Activated T-cell treated with anti-CD3 and anti-CD28 coated beads for 24 hours (primary cell): ENCODE measurements at regions not wholly inside any gene's neighbourhood (a gene's known extent, or its start where the extent isn't known, plus 50 kb on each side); places are given as distances from the start of the nearest gene placed in this dataset.
"Not testable (repeated sequence)": the region's sequence is repeated elsewhere in the genome, so short reads cannot be mapped to it uniquely, and the experiment has no call there.

Experiments
- DNase-seq: peaks from one replicate; pipeline ENCODE4 v3.0.0-alpha.2; 2020; ENCODE audit warnings: low read depth

GRCh38 chr12:89856431-89856830 lies 147.8 kb upstream of the ATP2B1 start:
- DNase-seq = no peak

DNA sequence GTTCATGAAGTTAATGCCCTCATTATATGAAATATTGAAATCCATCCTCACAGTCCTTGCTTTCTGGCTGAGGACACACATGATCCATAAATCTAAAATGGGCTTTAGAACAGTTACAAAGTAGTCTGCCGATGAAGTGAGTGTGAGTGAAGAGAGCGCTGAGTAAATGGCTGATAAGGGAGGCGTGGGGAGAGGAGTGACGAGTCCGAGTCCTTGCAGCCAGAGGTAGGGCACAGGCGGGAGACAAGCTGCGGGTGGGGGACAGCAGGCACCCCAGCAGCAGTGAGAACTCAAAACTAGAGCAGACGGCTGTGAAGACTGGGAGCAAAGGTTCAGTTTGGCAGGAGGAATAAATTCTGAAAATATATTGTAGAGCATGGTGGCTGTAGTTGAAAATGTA lies 140.1 kb upstream of the ATP2B1 start:
- DNase-seq = no peak

DNA sequence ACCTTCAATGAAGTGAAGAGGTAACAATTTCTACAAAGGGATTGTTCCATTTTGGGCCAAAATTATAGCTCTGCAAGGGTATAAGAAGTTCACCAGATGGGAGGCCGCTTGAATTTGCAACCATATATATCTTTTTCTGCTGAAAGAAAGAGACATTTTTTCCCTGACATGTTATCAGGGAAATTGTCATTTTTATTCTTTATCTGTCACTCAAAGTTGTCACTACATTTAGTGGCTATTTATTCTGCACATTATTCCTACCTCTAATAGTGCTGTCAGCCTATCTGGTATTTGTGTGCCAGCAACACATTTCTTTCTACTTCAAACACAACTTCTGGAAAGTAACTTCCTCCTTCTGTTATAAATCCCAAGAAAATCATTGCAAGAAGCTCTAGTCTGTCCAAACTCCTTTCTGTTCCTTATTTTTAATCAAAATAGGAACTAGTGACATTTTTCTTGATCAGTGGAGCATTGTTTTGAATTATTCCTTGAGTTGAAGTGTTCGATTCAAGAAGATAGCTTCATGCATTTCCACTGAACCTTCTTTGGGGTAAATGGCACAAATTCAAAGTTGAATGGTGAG lies 137.9 kb upstream of the ATP2B1 start:
- no peak for DNase-seq

- DNase-seq = no peak
Observed at GRCh38 chr12:89845767-89846166, 137.1 kb upstream of the ATP2B1 start.

GRCh38 chr12:89845366-89845765 lies 136.7 kb upstream of the ATP2B1 start:
- DNase-seq = no peak

DNA sequence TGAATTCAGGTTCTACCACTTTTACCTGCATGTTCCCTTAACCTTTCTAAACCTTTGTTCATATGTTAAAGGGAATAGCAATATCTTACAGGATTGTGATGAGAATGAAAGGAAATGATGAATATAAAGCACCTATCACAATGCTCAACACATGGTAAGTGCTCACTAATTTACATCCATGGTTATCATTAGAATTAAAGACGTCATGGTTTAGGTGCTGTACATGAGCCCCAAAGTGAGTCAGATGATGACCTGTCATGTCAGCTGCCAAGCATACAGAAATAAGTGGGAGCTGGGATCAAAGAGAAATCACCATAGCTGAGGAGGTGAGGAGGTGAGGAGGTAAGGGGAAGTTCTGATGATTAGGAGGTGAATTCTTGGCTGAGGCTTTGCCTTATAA lies 135.9 kb upstream of the ATP2B1 start:
- DNase-seq = no peak

- DNase-seq = no peak
Observed at GRCh38 chr12:89840162-89840922, 131.7 kb upstream of the ATP2B1 start.

GRCh38 chr12:89839444-89839843 lies 130.8 kb upstream of the ATP2B1 start:
- no peak for DNase-seq

DNA sequence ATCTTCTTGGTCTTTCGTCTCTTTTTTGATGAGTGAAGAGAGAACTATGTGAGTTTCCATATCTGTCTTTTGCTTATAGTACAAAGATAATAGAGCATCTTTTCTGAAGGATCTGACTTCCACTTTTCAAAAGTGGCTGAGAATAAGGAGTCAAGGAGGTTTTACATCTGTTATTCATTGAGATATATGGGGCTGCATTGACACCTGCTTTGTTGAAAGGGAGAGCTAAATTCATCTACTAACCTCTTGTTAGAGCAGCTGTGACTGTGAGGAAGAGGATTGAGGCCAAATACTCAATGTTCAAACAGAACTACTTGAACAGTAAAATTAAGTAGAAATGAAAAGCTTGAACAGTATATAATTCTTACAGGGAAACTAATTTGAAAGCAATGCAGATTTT lies 130.2 kb upstream of the ATP2B1 start:
- DNase-seq = no peak

GRCh38 chr12:89836026-89836425 lies 127.4 kb upstream of the ATP2B1 start:
- no peak for DNase-seq

DNA sequence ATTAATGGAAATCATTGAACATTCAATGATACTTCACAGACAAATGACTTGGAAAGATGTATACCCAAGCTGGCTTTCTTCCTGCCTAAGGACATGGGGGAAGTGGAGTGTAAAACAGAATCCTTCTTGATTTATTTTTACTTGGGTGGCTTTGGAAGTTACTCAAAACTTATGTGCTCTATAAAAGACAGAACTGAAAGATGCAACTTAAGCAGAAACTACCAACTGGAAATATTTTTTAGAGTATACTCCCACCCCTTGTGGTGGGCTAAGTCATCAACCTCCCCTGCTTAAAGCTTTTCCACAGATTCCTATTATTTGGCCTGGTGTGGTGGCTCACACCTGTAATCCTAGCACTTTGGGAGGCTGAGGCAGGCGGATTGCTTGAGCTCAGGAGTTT lies 126.0 kb upstream of the ATP2B1 start:
- DNase-seq = no peak

DNA sequence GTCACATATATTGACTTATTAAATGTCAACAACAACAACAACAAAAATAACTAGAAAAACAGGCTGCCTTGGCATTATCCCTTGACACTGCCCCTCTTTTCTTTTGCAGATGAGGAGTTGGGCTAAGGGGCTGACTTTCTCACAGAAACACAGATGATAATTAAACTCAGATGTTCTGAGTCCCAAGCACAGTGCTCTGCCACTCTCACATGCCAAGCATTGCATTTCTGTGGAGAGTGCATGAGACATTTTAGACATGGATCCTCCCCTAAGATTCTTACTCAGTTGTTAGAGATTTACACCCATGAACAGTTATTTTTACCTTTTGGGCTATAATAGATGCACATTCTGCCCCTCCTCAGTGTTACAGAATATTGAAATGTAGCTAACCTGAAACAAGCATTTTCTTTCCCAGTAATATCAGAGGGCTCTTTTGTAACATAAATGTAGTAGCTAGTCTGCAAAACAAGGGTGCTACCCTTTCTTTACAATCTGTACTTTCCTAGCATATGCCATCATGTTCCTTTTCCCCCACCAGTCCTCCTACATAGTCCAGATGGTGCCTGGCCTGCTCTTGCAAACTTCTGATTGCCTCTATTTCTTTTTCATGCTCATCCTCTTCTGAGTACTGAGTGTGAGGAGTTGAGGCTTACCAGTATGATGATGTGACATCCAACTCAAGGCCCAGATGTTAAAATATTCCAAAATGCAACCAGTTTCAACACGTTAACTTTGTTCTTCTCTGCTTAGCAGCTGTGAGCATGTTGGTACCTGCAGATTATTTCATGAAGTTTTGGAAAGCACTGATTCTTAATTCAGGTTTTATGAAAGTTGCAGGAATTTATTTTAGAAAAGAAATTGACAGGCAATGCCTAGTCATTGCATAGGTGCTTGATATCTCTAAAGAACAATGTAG lies 125.0 kb upstream of the ATP2B1 start:
- no peak for DNase-seq

- no peak for DNase-seq
Observed at GRCh38 chr12:89832336-89832735, 123.7 kb upstream of the ATP2B1 start.

GRCh38 chr12:89831310-89832095 lies 122.9 kb upstream of the ATP2B1 start:
- DNase-seq = no peak

GRCh38 chr12:89829434-89829975 lies 120.9 kb upstream of the ATP2B1 start:
- no peak for DNase-seq

- DNase-seq = no peak
Observed at GRCh38 chr12:89828575-89828974, 119.9 kb upstream of the ATP2B1 start.

GRCh38 chr12:89827592-89827991 lies 119.0 kb upstream of the ATP2B1 start:
- DNase-seq = no peak

- DNase-seq = no peak
Observed at GRCh38 chr12:89826468-89826867, 117.8 kb upstream of the ATP2B1 start.

GRCh38 chr12:89825591-89826449 lies 117.2 kb upstream of the ATP2B1 start:
- DNase-seq = no peak

DNA sequence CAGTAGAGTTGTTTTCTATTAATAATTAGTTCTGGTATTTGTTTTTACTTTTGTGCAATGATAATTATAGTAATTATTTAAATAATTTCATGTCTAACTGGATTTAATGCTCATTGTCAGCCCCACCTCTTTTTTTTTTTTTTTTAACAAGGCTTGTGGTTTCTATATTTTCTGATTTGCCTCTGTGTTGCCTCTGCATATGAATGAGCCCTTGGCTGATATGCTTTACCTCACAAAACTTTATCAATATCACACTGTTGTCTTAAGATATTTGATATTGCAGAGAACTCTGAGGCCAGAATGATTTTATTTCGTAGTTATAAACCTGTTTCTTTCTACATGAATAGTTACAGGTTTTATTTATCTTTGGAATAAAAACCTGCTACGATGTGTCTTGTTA lies 116.2 kb upstream of the ATP2B1 start:
- no peak for DNase-seq

GRCh38 chr12:89822992-89823391 lies 114.4 kb upstream of the ATP2B1 start:
- not testable (repeated sequence) for DNase-seq
